ENCODE measurements at regions not wholly inside any gene's neighbourhood (a gene's known extent, or its start where the extent isn't known, plus 50 kb on each side); places are given as distances from the start of the nearest gene placed in this dataset.

GRCh38 chr2:207216457-207216856 lies 50.7 kb upstream of the KLF7 start:
- Histone ChIP-seq H3K36me3 (replicated peaks in 1 of 2) (no peaks in the 10 kb centered on the region), H3K27ac (no peak overlapping the region), H3K27me3 (no peaks in the 10 kb centered on the region), H3K9me3 (replicated peaks in 1 of 3) (no peaks in the 10 kb centered on the region), H3K4me1 (replicated peaks in 1 of 2) (no peaks in the 10 kb centered on the region), H3K4me3 (no peak overlapping the region)
- TF ChIP-seq POLR2A (IDR thresholded peaks at IDR 0.05) (no peak), CTCF (IDR thresholded peaks at IDR 0.05) (no peak)
- 12 to 28% (median 25%) methylated on average over 2 of the region's 2 CpGs for WGBS, 4 donors
- DNase-seq: no peak
- intact Hi-C loops (cut with DNase I): no loop called here

- intact Hi-C loops (cut with DNase I): no loop called here
- DNase-seq: no peak
- 85 to 93% (median 89%) methylated on average over 2 of the region's 2 CpGs for WGBS, 4 donors
These were observed 51.7 kb upstream of the KLF7 start for GRCh38 chr2:207217442-207217841.

GRCh38 chr2:207219081-207219630 lies 53.4 kb upstream of the KLF7 start:
- intact Hi-C loops (cut with DNase I): no loop called here
- Histone ChIP-seq H3K4me3 (no peak overlapping the region), H3K27me3 (no peaks in the 10 kb centered on the region), H3K9me3 (replicated peaks in 1 of 3) (no peaks in the 10 kb centered on the region), H3K4me1 (replicated peaks in 1 of 2) (no peaks in the 10 kb centered on the region), H3K36me3 (replicated peaks in 1 of 2) (no peaks in the 10 kb centered on the region), H3K27ac (no peak overlapping the region)
- 58 to 66% (median 63%) methylated on average over 4 of the region's 4 CpGs for whole genome bisulfite sequencing, 4 donors
- DNase-seq: no peak
- TF ChIP-seq CTCF (IDR thresholded peaks at IDR 0.05): no peak
- TF ChIP-seq POLR2A (IDR thresholded peaks at IDR 0.05): no peak

More at GRCh38 chr2:207217442-207217841, 51.7 kb upstream of the KLF7 start:
- Histone ChIP-seq H3K27ac (no peak overlapping the region), H3K4me3 (no peak overlapping the region), H3K27me3 (no peaks in the 10 kb centered on the region), H3K4me1 (replicated peaks in 1 of 2) (no peaks in the 10 kb centered on the region), H3K36me3 (replicated peaks in 1 of 2) (no peaks in the 10 kb centered on the region), H3K9me3 (replicated peaks in 1 of 3) (no peaks in the 10 kb centered on the region)
- TF ChIP-seq POLR2A (IDR thresholded peaks at IDR 0.05) (no peak), CTCF (IDR thresholded peaks at IDR 0.05) (no peak)

GRCh38 chr2:207219676-207220501 lies 54.1 kb upstream of the KLF7 start:
- no peaks in the 10 kb centered on the region for H3K9me3 ChIP-seq (replicated peaks in 1 of 3)
- TF ChIP-seq POLR2A (IDR thresholded peaks at IDR 0.05): no peak
- no peak for TF ChIP-seq CTCF (IDR thresholded peaks at IDR 0.05)
- 68 to 70% (median 69%) methylated on average over 10 of the region's 10 CpGs for WGBS, 4 donors
- no peaks in the 10 kb centered on the region for H3K27me3 ChIP-seq
- intact Hi-C loops (cut with DNase I): no loop called here
- H3K27ac ChIP-seq: no peak overlapping the region
- no peak overlapping the region for H3K4me3 ChIP-seq
- no peaks in the 10 kb centered on the region for H3K36me3 ChIP-seq (replicated peaks in 1 of 2)
- H3K4me1 ChIP-seq (replicated peaks in 1 of 2): no peaks in the 10 kb centered on the region
- no peak for DNase-seq

Measured in adrenal gland (tissue), 9 donors.